ENCODE measurements at regions not wholly inside any gene's neighbourhood (a gene's known extent, or its start where the extent isn't known, plus 50 kb on each side); places are given as distances from the start of the nearest gene placed in this dataset.
"Not testable (repeated sequence)": the region's sequence is repeated elsewhere in the genome, so short reads cannot be mapped to it uniquely, and the experiment has no call there.

- DNase-seq (ENCODE audit: low read depth), result no peak
Observed at GRCh38 chr2:224146356-224147160, 107.5 kb upstream of the SERPINE2 start.

GRCh38 chr2:224145751-224146355 is 106.8 kb upstream of the SERPINE2 start:
- peak; percentile 76 for DNase-seq (ENCODE audit: low read depth)

GRCh38 chr2:224143526-224143925 is 104.4 kb upstream of the SERPINE2 start:
- no peak for DNase-seq (ENCODE audit: low read depth)

- peak; percentile 48 for DNase-seq (ENCODE audit: low read depth)
Observed at GRCh38 chr2:224142397-224143312, 103.6 kb upstream of the SERPINE2 start.

GRCh38 chr2:224141304-224141703 is 102.2 kb upstream of the SERPINE2 start:
- no peak for DNase-seq (ENCODE audit: low read depth)

GRCh38 chr2:224137208-224137607 is 98.1 kb upstream of the SERPINE2 start:
- no peak for DNase-seq (ENCODE audit: low read depth)

- DNase-seq (ENCODE audit: low read depth), result no peak
Observed at GRCh38 chr2:224136396-224136795, 97.3 kb upstream of the SERPINE2 start.

- no peak for DNase-seq (ENCODE audit: low read depth)
Observed at GRCh38 chr2:224135881-224136280, 96.8 kb upstream of the SERPINE2 start.

GRCh38 chr2:224134003-224134734 is 95.1 kb upstream of the SERPINE2 start:
- DNase-seq (ENCODE audit: low read depth), result no peak

GRCh38 chr2:224133387-224133786 is 94.3 kb upstream of the SERPINE2 start:
- DNase-seq (ENCODE audit: low read depth), result no peak

GRCh38 chr2:224127871-224128501 is 88.9 kb upstream of the SERPINE2 start:
- DNase-seq (ENCODE audit: low read depth), result no peak

GRCh38 chr2:224126440-224126839 is 87.4 kb upstream of the SERPINE2 start:
- no peak for DNase-seq (ENCODE audit: low read depth)

GRCh38 chr2:224126003-224126402 is 86.9 kb upstream of the SERPINE2 start:
- DNase-seq (ENCODE audit: low read depth), result no peak

- no peak for DNase-seq (ENCODE audit: low read depth)
Observed at GRCh38 chr2:224122542-224122941, 83.5 kb upstream of the SERPINE2 start.

GRCh38 chr2:224121406-224122067 is 82.5 kb upstream of the SERPINE2 start:
- no peak for DNase-seq (ENCODE audit: low read depth)

- no peak for DNase-seq (ENCODE audit: low read depth)
Observed at GRCh38 chr2:224120986-224121385, 81.9 kb upstream of the SERPINE2 start.

- not testable (repeated sequence) for DNase-seq (ENCODE audit: low read depth)
Observed at GRCh38 chr2:224119846-224120245, 80.8 kb upstream of the SERPINE2 start.

- DNase-seq (ENCODE audit: low read depth), result no peak
Observed at GRCh38 chr2:224114428-224114827, 75.3 kb upstream of the SERPINE2 start.

GRCh38 chr2:224113930-224114329 is 74.8 kb upstream of the SERPINE2 start:
- not testable (repeated sequence) for DNase-seq (ENCODE audit: low read depth)

- peak; percentile 66 for DNase-seq (ENCODE audit: low read depth)
Observed at GRCh38 chr2:224111576-224111975, 72.5 kb upstream of the SERPINE2 start.

GRCh38 chr2:224110811-224111210 is 71.7 kb upstream of the SERPINE2 start:
- no peak for DNase-seq (ENCODE audit: low read depth)
